HG02678 (cell line): ENCODE measurements at regions not wholly inside any gene's neighbourhood (a gene's known extent, or its start where the extent isn't known, plus 50 kb on each side); places are given as distances from the start of the nearest gene placed in this dataset.
"Not testable (repeated sequence)": the region's sequence is repeated elsewhere in the genome, so short reads cannot be mapped to it uniquely, and the experiment has no call there.

Experiments used
- ATAC-seq: cut with Tn5 transposase; IDR thresholded peaks from one replicate; pipeline ENCODE4 v1.9.1; 2021; ENCODE audit warnings: mild to moderate bottlenecking, moderate library complexity; ENCODE audit not compliant: unreplicated experiment

DNA sequence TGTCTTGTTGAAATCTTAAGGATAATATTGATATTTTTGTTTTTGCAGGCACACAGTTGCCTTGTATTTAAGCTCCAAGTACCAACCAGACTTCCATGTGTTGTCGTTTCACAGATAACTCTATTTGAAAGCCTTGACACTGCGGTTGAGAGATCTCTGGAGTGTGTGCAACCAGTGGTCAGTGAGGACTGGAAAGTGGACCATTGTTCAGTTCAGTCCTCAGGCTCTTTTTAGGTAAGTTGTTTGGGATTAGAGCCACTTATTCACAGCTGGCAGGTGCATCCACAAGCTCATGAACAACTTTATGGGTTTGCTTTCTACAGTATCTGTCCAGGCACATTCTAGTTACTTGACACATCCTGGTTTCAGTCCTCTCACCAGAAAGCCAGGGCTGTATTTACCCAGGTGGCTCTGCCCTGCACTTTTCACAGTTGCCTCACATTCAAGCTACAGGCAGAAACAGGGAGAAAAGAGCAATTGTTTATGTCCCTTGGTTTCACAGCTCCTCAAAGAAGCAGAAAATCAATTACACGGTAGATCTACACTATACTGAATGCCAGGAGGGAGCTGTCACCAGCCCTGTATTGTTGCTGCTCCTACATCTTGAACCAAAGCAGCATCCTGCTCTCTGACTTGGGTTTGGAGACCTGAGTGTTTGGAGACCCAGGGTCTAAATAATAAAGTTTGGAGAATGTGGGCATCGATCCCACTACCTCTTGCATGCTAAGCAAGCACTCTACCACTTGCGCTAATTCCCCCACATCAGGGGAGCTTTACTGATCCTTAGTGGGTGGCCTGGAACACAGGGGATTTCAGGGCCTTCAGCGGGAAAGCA lies 543.3 kb downstream of the PRIM2 start:
- not testable (repeated sequence) for ATAC-seq

DNA sequence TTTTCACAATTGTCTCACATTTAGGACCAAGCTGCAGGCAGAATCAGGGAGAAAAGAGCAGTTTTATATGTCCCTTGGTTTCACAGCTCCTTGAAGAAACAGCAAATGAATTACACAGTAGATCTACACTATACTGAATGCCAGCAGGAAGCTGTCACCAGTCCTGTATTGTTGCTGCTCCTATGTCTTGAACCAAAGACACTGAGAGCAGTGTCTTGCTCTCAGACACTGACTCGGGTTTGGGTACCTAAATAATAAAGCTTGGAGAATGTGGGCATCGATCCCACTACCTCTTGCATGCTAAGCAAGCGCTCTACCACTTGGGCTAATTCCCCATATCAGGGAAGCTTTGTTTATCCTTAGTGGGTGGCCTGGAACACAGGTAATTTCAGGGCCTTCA lies 552.7 kb downstream of the PRIM2 start:
- not testable (repeated sequence) for ATAC-seq

DNA sequence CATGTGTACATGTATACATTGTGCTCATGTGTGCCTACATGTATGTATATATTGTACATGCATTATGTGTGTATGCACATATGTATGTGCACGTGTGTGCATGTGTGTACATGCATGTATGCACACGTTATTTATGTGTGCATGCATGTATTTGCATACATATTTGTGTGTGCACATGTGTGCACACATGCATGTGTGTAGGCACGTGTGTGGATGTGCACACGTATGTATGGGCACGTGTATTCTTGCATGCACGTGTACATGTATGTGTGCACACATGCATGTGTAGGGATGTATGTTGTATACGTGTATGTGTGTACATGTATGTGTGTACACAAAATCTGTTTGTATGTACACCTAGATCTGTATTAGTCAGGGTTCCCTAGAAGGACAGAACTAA lies 556.0 kb downstream of the PRIM2 start:
- not testable (repeated sequence) for ATAC-seq

DNA sequence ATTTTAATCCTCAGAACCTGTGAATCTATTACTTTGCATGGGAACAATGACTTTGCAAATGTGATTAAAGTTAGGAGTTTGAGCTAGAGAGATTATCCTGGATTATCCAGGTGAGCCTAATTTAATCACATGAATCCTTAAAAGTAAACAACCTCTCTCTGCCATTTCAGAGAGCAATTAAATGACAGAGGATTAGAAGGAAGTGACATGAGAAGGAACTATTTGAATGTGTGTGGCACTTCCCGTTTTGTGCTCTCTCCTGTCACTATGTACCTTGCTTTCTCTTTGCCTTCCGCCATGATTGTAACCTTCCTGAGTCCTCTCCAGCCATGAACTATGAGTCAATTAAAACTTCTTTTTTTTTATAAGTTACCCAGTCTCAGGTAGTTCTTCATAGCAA lies 559.2 kb downstream of the PRIM2 start:
- not testable (repeated sequence) for ATAC-seq

DNA sequence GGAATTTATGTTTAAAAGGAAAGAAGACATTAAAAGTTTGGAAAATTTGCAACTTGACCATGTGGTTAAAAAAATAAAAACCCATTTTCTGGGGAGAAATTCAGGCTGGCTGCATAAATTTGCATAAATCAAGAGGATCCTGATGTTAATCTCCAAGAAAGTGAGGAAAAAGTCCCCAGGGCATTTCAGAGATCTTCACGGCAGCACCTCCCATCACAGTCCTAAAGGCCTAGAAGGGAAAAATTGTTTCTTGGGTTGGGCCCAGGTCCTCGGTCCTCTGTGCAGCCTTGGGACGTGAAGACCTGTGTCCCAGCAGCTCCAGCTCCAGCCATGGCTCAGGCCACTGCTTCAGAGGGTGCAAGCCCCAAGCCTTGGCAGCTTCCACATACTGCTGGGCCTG lies 560.3 kb downstream of the PRIM2 start:
- ATAC-seq = not testable (repeated sequence)

DNA sequence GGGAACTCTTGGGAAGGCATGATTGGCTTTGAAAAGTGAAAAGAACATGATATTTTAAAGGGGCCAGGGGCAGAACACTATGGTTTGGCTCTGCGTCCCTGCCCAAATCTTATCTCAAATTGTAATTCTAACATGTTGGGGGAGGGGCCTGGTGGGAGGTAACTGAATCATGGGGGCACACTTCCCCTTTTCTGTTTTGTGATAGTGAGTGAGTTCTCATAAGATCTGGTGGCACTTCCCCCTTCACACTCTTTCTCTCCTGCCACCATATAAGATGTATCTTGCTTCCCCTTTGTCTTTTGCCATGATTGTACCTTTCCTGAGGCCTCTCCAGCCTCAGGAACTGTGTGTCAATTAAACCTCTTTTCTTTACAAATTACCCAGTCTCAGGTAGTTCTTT lies 561.4 kb downstream of the PRIM2 start:
- not testable (repeated sequence) for ATAC-seq

DNA sequence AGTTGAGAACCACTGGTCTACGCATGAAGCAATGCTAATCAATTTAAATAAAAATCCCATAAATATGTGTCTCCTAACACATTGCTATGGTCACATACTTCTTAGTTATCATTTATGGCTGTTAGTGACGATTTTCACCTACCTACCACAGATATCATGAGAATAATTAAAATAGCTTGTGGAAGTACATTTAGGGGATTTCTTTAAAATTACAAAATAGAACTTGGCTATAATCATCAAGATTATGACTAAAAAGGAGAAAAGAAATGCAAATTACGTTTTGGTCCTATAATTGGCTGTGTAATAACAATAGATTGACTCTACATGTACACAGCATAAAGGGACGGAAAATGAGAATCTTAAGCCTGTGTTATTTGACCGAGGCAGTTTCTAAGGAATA lies 581.4 kb downstream of the PRIM2 start:
- ATAC-seq = peak; percentile 51

DNA sequence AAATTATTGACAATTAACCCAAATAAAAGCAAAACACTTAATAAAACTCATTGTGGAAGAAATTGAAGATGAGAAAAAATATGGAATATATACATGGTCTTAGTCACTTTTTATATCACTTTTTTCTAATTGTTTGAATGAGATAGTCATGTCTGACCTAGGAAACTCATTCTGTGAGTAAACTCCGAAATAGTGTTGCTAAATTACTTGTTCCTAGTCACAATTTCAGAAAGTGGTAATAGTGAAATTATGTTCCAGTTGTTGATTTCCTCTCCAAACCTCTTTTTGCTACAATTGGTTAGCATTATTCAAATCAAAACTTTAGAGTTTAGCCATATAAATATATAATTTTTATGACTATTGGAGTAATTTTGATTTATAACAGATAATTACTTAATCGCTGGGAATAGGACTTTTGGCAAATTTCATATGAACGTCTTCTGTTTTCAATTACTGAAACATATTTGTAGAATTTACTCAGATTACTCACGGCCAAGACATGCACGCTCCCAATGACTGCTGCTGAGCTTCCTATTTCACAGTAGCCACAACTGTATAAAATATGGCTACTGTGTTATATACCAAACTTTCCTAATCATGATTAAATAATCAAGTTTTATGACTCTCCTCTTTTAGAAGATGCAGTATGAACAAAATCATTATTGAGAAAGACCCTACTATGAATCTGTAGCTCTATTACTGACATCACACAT lies 583.4 kb downstream of the PRIM2 start:
- not testable (repeated sequence) for ATAC-seq

DNA sequence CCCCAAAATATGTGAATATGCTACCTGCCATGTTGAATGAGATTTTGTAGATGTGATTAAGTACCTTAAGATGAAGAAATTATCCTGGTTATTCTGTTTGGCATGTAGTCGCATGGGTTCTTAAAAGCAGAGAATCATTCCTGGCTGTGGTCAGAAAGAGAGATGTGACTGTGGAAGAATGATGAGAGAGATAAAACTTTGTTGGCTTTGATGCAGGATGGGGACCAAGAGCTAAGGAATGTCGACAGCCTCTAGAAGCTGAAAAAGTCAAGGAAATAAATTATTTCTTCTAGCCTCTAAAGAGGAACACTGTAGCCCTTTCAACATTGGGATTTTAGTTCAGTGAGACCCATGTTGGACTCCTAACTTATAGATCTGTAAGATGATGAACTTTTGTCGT lies 584.0 kb downstream of the PRIM2 start:
- ATAC-seq = not testable (repeated sequence)

DNA sequence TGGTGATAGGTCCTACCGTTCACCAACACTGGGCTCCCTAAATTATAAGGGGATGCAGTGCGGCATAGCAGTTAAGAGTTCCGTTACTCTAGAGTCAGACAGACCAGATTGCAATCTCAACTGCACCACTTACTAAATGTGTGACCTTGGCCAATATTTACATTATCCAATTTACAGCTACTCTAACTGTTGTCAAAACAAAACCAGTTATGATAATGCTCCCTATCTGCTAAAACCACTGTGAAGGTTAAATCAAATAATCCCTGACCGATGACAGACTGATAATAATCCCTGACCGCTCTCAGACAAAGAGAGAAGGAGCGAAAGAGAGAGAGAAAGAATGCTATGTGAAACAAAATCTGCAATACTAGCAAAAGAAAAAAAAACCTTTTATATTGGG lies 586.9 kb downstream of the PRIM2 start:
- ATAC-seq = not testable (repeated sequence)

DNA sequence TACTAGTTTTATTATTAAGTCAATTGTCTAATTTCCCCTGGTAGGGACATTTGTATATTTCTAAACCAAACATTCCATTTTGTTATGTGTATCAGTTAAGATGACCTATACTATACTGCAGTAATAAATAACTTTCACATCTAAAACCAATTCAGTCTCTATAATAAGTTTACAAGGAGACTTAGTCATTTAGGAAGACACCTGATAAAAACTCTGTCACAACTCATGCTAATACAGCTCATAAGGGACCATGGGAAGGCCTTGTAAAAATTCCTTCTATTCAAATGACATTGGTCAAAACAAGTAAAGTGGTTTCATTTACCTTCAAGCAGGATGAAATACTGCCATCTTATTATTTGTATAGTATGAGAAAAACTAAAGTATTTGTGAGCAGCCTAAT lies 597.9 kb downstream of the PRIM2 start:
- ATAC-seq = not testable (repeated sequence)

DNA sequence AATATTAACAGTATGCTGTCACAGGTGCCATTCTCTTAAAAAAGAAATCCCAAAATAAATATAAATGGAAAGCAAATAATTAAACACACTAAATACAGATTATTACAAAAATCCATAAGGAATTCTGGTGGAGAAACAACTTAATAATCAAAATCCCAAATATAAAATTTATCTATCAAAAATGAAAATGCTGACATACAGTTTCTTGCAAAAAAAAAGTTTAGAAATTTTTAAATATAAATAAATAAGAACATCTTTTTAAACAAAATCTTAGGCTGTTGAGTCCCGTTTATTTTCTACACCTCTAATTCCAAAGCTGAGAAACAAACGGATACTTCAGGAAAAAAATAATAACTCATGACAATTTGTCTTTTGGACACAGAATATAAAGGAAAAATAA lies 625.5 kb downstream of the PRIM2 start:
- ATAC-seq = not testable (repeated sequence)

DNA sequence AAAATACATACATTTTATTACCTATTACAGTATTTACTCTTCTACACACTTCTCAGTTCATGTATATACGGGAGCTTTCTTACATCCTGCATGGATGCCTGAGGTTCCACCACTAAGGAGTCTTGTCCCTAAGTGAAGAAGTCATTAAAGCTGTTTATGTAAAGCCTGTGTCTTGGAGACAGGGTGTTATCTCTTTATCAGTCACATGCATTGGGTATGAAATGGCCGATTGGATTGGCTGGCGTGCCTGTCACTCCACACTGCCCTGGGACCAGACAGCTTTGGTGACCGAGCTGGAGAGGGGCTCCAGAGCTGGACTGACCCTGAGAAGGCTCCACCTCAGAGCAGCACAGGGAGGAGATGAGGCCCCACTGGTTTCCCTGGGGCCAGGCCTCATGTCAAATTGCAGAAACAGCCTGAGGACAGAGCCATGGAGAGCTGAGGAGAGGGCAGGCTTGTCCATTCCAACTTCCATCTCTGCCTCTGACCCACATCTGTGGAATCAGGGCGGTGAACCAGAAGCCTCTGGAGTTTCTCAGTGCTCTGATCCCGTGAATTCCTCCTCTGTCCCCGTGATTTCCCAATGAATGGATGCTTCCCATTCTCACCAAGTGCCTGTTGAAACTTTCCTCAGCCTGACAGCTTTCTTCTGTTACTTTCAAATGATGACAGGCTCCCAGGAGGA lies 628.8 kb downstream of the PRIM2 start:
- ATAC-seq = not testable (repeated sequence)

DNA sequence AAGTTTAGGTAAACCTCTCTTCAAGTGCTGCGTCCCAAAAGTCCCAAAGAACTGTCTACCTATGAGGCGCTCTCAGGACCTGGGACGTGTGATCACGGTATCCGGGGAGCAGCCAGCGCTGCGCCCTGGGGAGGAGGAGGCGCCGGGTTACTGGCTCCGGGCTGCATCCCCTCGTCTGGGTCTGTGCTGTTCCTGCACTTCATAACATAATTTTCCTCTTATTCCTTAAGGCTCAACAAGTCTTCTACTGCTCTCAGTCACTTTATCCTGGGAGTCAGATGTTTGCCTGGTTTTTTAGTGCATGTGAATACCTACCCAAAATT lies 629.3 kb downstream of the PRIM2 start:
- not testable (repeated sequence) for ATAC-seq

DNA sequence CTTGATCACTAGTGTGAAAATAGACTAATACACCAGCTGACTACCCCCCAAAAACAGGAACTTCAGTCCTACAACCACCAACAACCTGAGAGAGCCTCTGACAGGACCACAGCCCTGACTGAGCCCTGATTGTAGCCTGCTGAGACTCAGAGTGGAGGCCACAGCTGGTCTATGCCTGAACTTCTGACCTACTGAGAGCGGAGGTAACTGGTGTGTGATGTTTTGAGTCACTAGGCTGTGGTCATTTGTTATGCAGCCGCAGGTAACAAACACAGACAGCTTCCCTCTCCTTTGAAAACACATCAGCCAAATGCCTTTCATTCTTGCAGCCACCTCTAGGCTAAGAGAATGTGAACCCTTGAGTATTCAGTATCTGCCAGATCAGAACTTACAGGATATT lies 631.1 kb downstream of the PRIM2 start:
- not testable (repeated sequence) for ATAC-seq

DNA sequence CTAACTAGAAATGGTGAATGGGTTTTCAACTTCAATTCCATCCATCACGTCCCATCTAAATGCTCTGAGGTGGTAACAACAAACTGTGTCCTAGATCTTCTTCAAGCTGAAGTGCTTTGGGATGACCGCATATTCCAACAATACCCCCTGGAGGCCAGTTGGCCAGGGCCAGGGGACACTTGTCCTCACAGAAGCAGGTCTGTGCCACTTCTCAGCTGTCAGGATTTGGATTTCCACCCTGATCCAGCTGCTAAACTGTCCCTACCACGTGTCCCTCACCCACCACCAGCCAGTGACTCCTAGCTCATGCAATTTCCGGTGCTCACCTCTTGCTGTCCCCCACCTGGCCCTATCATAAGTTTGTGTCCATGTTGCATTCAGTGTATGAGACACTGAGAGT lies 633.0 kb downstream of the PRIM2 start:
- ATAC-seq = not testable (repeated sequence)

DNA sequence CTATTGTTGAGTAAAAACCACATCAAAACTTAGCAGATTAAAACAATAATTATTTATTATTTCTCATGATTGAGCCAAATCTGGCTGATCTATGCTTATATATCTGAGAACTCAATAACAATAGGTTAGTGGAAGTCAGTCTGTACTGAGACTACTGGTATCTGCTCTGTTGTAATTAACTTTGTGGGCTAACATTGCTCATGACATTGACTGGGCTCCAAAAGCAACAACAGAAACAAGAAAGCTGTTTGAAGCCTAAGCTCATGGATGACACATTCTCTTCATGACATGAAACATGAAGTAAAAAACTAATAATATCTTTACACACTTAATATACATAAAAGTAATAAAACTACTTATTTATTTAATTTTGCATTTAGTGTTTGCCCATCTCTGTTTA lies 649.3 kb downstream of the PRIM2 start:
- ATAC-seq = not testable (repeated sequence)

DNA sequence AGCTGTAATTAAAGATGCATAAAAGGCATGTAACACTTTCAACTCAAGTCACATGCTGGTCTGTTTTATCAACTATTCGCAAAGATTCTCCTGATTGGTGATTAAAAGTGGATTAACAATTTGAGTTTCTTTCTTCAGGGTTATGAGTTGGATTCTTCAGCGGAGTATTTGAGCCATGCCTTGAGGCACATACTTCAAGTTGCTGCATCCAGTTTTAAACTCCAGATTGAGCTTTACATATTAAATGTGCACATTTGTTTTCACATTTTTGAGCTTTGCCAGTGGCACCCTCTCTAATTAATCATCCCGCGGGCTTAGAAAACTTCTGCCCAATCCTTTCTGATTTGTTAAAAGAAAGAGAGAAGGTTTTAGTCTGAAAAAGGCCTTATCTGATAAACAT lies 654.5 kb downstream of the PRIM2 start:
- not testable (repeated sequence) for ATAC-seq

DNA sequence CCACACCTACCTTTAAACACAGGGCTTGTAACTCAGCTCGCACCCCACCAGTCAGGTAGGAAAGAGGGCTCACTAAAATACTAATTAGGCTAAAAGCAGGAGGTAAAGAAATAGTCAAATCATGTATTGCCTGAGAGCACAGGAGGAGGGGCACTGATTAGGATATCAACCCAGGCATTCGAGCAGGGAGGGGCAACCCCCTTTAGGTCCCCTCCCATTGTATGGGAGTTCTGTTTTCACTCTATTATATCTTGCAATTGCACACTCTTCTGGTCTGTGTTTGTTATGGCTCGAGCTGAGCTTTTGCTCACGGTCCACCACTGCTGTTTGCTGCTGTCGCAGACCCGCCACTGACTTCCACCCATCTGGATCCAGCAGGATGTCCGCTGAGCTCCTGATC lies 657.2 kb downstream of the PRIM2 start:
- no peak for ATAC-seq

DNA sequence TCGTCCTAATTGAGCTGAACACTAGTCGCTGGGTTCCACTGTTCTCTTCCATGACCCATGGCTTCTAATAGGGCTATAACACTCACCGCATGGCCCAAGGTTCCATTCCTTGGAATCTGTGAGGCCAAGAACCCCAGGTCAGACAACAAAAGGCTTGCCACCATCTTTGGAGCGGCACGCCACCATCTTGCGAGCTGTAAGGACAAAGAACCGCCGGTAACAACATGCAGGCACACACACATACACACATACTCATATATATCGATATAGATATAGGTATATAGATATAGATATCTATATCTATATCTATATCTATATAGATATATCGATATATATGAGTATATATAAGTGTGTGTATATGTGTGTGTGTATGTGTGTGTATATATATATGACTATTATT lies 657.7 kb downstream of the PRIM2 start:
- ATAC-seq = not testable (repeated sequence)

DNA sequence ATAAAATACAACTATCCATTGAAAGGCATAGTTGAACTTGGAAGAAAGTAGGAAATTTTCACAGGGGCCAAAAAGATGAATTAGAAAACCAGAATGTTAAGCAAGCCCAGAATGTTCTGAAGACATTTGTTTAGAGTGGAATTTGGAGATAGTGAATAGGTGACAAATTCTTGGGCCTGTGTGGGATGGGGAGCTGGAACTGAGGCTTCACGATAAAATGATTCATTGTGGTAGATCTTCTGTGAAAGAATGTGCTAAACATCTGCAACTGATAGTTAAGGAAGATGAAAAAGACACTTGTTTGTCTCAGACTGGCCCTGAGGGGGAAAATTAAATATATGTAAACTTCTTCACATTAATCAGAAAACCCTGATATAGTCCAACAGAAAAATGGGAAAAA lies 658.9 kb downstream of the PRIM2 start:
- ATAC-seq = not testable (repeated sequence)

DNA sequence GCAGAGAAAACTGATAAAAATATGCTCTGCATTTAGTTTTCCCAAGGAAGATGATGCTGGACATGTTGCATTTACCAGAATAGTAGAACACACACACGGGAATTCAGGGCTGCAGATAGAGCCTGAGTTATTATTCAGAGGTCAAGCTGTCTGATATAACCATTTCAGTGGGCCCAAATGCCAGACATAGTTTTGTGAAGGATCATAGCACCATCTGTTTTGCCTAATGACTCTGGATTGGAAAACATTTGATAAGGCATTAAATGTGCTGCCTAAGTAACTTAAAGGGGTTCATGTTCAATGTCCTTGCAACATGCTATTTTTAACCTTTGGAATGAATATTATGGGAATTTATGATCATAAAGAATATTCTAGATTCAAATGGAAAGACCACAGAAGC lies 666.2 kb downstream of the PRIM2 start:
- not testable (repeated sequence) for ATAC-seq
